CD4-positive, alpha-beta T cell treated with Interferon gamma for 1 hour (primary cell): ENCODE measurements at regions not wholly inside any gene's neighbourhood (a gene's known extent, or its start where the extent isn't known, plus 50 kb on each side); places are given as distances from the start of the nearest gene placed in this dataset.

Experiments used
- DNase-seq: peaks from one replicate; pipeline ENCODE4 v3.0.0-alpha.2; 2020

- DNase-seq: no peak
Observed at GRCh38 chr5:57693488-57694305, 211.1 kb upstream of the ACTBL2 start.

- no peak for DNase-seq
Observed at GRCh38 chr5:57692582-57693487, 210.2 kb upstream of the ACTBL2 start.

- no peak for DNase-seq
Observed at GRCh38 chr5:57690724-57691123, 208.1 kb upstream of the ACTBL2 start.

- no peak for DNase-seq
Observed at GRCh38 chr5:57687596-57687995, 205.0 kb upstream of the ACTBL2 start.

GRCh38 chr5:57685516-57686255 is 203.1 kb upstream of the ACTBL2 start:
- DNase-seq: no peak

- DNase-seq: no peak
Observed at GRCh38 chr5:57684299-57684702, 201.7 kb upstream of the ACTBL2 start.

GRCh38 chr5:57683036-57683630 is 200.5 kb upstream of the ACTBL2 start:
- DNase-seq: no peak

- no peak for DNase-seq
Observed at GRCh38 chr5:57681942-57682341, 199.3 kb upstream of the ACTBL2 start.

- DNase-seq: no peak
Observed at GRCh38 chr5:57680686-57681085, 198.1 kb upstream of the ACTBL2 start.

- DNase-seq: no peak
Observed at GRCh38 chr5:57677235-57677634, 194.6 kb upstream of the ACTBL2 start.

GRCh38 chr5:57676222-57677098 is 193.8 kb upstream of the ACTBL2 start:
- no peak for DNase-seq

- no peak for DNase-seq
Observed at GRCh38 chr5:57675236-57675635, 192.6 kb upstream of the ACTBL2 start.

GRCh38 chr5:57671371-57671770 is 188.8 kb upstream of the ACTBL2 start:
- DNase-seq: no peak

- no peak for DNase-seq
Observed at GRCh38 chr5:57666582-57666981, 184.0 kb upstream of the ACTBL2 start.

- DNase-seq: no peak
Observed at GRCh38 chr5:57665146-57665936, 182.7 kb upstream of the ACTBL2 start.

GRCh38 chr5:57664700-57665099 is 182.1 kb upstream of the ACTBL2 start:
- DNase-seq: no peak

- DNase-seq: no peak
Observed at GRCh38 chr5:57663466-57663865, 180.9 kb upstream of the ACTBL2 start.

GRCh38 chr5:57662991-57663390 is 180.4 kb upstream of the ACTBL2 start:
- no peak for DNase-seq

- DNase-seq: no peak
Observed at GRCh38 chr5:57659886-57660285, 177.3 kb upstream of the ACTBL2 start.

GRCh38 chr5:57658018-57658417 is 175.4 kb upstream of the ACTBL2 start:
- no peak for DNase-seq

GRCh38 chr5:57655228-57655627 is 172.6 kb upstream of the ACTBL2 start:
- DNase-seq: no peak
